Large intestine (tissue), 3 donors: ENCODE measurements at regions not wholly inside any gene's neighbourhood (a gene's known extent, or its start where the extent isn't known, plus 50 kb on each side); places are given as distances from the start of the nearest gene placed in this dataset.
A peak's percentile ranks its signal among the peaks of the same experiment; 100 is the strongest.

Experiments
- DNase-seq, 2 donors: peaks; one replicate each; pipeline versions ENCODE4 v3.0.0 to v3.0.0-alpha.2; 2013
- H3K27ac ChIP-seq: one replicate; pipeline ENCODE4 v1.5.1; 2013; ENCODE audit warnings: low read length
- H3K27me3 ChIP-seq: 2 replicates; pipeline ENCODE4 v1.6.1; 2013; ENCODE audit warnings: low read length; ENCODE audit not compliant: control insufficient read depth, insufficient read depth
- H3K36me3 ChIP-seq: 2 replicates; pipeline ENCODE4 v1.6.1; 2013; ENCODE audit warnings: low read length; ENCODE audit not compliant: control insufficient read depth, insufficient read depth
- H3K4me1 ChIP-seq: one replicate; pipeline ENCODE4 v1.6.1; 2013; ENCODE audit warnings: low read length; ENCODE audit not compliant: control insufficient read depth, insufficient read depth
- H3K4me3 ChIP-seq: one replicate; pipeline ENCODE4 v1.5.1; 2013; ENCODE audit warnings: low read length
- H3K9me3 ChIP-seq: one replicate; pipeline ENCODE4 v1.6.1; 2013; ENCODE audit warnings: mild to moderate bottlenecking, low read depth, low read length, moderate library complexity; ENCODE audit not compliant: control insufficient read depth
- WGBS: methylation state at CpG from one replicate; pipeline ENCODE4 v1.1.5; 2013; ENCODE audit warnings: low lambda C conversion rate; ENCODE audit not compliant: insufficient coverage; 5-methylcytosine and 5-hydroxymethylcytosine counted together

- Histone ChIP-seq H3K4me1 (peaks cover 13% of the 10 kb centered on the region), H3K4me3 (no peak overlapping the region), H3K27me3 (no peaks in the 10 kb centered on the region), H3K27ac (peak overlapping the region; percentile 80), H3K9me3 (no peaks in the 10 kb centered on the region), H3K36me3 (no peaks in the 10 kb centered on the region)
- DNase-seq: peak; percentile 83 to 95
- WGBS: 60% methylated on average over 1 of the region's 2 CpGs
These were observed 552.4 kb downstream of the TUSC7 start for GRCh38 chr3:117261983-117262421.

- no peak overlapping the region for H3K27ac ChIP-seq
- no peaks in the 10 kb centered on the region for H3K27me3 ChIP-seq
- peaks cover 13% of the 10 kb centered on the region for H3K4me1 ChIP-seq
- DNase-seq: no peak
- no peak overlapping the region for H3K4me3 ChIP-seq
- no peaks in the 10 kb centered on the region for H3K36me3 ChIP-seq
- no peaks in the 10 kb centered on the region for H3K9me3 ChIP-seq
- 100% methylated on average over 1 of the region's 3 CpGs for WGBS
These were observed 553.7 kb downstream of the TUSC7 start for GRCh38 chr3:117263270-117263669.

- no peaks in the 10 kb centered on the region for H3K36me3 ChIP-seq
- H3K9me3 ChIP-seq: no peaks in the 10 kb centered on the region
- H3K4me1 ChIP-seq: peaks cover 13% of the 10 kb centered on the region
- WGBS: no CpG with 5 or more reads among the region's 1 CpG
- H3K27me3 ChIP-seq: no peaks in the 10 kb centered on the region
- H3K4me3 ChIP-seq: no peak overlapping the region
- H3K27ac ChIP-seq: no peak overlapping the region
- no peak for DNase-seq
These were observed 554.2 kb downstream of the TUSC7 start for GRCh38 chr3:117263745-117264144.

GRCh38 chr3:117264204-117264994 is 554.8 kb downstream of the TUSC7 start:
- no CpG with 5 or more reads among the region's 2 CpGs for WGBS
- Histone ChIP-seq H3K27ac (no peak overlapping the region), H3K4me3 (no peak overlapping the region), H3K27me3 (no peaks in the 10 kb centered on the region), H3K9me3 (no peaks in the 10 kb centered on the region), H3K4me1 (peaks cover 13% of the 10 kb centered on the region), H3K36me3 (no peaks in the 10 kb centered on the region)
- DNase-seq: no peak

- no peak overlapping the region for H3K4me3 ChIP-seq
- no peak overlapping the region for H3K27ac ChIP-seq
- no peaks in the 10 kb centered on the region for H3K27me3 ChIP-seq
- no peak for DNase-seq
- H3K4me1 ChIP-seq: peaks cover 7% of the 10 kb centered on the region
- no peaks in the 10 kb centered on the region for H3K36me3 ChIP-seq
- H3K9me3 ChIP-seq: no peaks in the 10 kb centered on the region
These were observed 557.2 kb downstream of the TUSC7 start for GRCh38 chr3:117266806-117267205.

GRCh38 chr3:117268318-117268717 is 558.7 kb downstream of the TUSC7 start:
- Histone ChIP-seq H3K4me1 (peaks cover 4% of the 10 kb centered on the region), H3K4me3 (no peak overlapping the region), H3K36me3 (no peaks in the 10 kb centered on the region), H3K27ac (no peak overlapping the region), H3K9me3 (no peaks in the 10 kb centered on the region), H3K27me3 (no peaks in the 10 kb centered on the region)
- DNase-seq: no peak
- 90% methylated on average over 2 of the region's 2 CpGs for WGBS

GRCh38 chr3:117272274-117272673 is 562.7 kb downstream of the TUSC7 start:
- no peak overlapping the region for H3K27ac ChIP-seq
- no peak overlapping the region for H3K4me3 ChIP-seq
- H3K4me1 ChIP-seq: peaks cover 4% of the 10 kb centered on the region
- H3K9me3 ChIP-seq: no peaks in the 10 kb centered on the region
- DNase-seq: no peak
- no CpG with 5 or more reads among the region's 2 CpGs for WGBS
- H3K36me3 ChIP-seq: no peaks in the 10 kb centered on the region
- H3K27me3 ChIP-seq: no peaks in the 10 kb centered on the region

GRCh38 chr3:117272876-117273523 is 563.4 kb downstream of the TUSC7 start:
- Histone ChIP-seq H3K4me3 (no peak overlapping the region), H3K9me3 (no peaks in the 10 kb centered on the region), H3K4me1 (peaks cover 8% of the 10 kb centered on the region), H3K27me3 (no peaks in the 10 kb centered on the region), H3K27ac (no peak overlapping the region), H3K36me3 (no peaks in the 10 kb centered on the region)
- no CpG with 5 or more reads among the region's 5 CpGs for WGBS
- DNase-seq: no peak

GRCh38 chr3:117277816-117278215 is 568.2 kb downstream of the TUSC7 start:
- H3K27me3 ChIP-seq: no peaks in the 10 kb centered on the region
- H3K4me1 ChIP-seq: peaks cover 15% of the 10 kb centered on the region
- WGBS: 100% methylated on average over 1 of the region's 2 CpGs
- peak overlapping the region; percentile 74 for H3K27ac ChIP-seq
- no peak overlapping the region for H3K4me3 ChIP-seq
- no peak for DNase-seq
- H3K36me3 ChIP-seq: no peaks in the 10 kb centered on the region
- H3K9me3 ChIP-seq: no peaks in the 10 kb centered on the region

- 21% methylated on average over 4 of the region's 5 CpGs for WGBS
- H3K36me3 ChIP-seq: no peaks in the 10 kb centered on the region
- H3K4me1 ChIP-seq: peaks cover 15% of the 10 kb centered on the region
- no peak overlapping the region for H3K4me3 ChIP-seq
- no peaks in the 10 kb centered on the region for H3K9me3 ChIP-seq
- peak overlapping the region; percentile 74 for H3K27ac ChIP-seq
- no peaks in the 10 kb centered on the region for H3K27me3 ChIP-seq
- peak; percentile 67 to 87 for DNase-seq
These were observed 569.0 kb downstream of the TUSC7 start for GRCh38 chr3:117278424-117279190.
